ENCODE measurements at regions not wholly inside any gene's neighbourhood (a gene's known extent, or its start where the extent isn't known, plus 50 kb on each side); places are given as distances from the start of the nearest gene placed in this dataset.
A peak's percentile ranks its signal among the peaks of the same experiment; 100 is the strongest.

- peaks cover 3% of the 10 kb centered on the region for H3K4me1 ChIP-seq
- WGBS, result 88% methylated on average over 13 of the region's 13 CpGs
- H3K27me3 ChIP-seq, result peaks cover 2% of the 10 kb centered on the region
- no peak overlapping the region for H3K27ac ChIP-seq
- no peaks in the 10 kb centered on the region for H3K9me3 ChIP-seq
- no peak for TF ChIP-seq POLR2AphosphoS5 (IDR thresholded peaks at IDR 0.05)
- no peak for TF ChIP-seq POLR2A (IDR thresholded peaks at IDR 0.05)
- no peak for TF ChIP-seq CTCF (IDR thresholded peaks at IDR 0.05)
- no peak for TF ChIP-seq EP300 (IDR thresholded peaks at IDR 0.05)
- H3K4me3 ChIP-seq, result no peak overlapping the region
- H3K36me3 ChIP-seq, result no peaks in the 10 kb centered on the region
- no peak for DNase-seq (ENCODE audit: low spot score in 2 of 2)
Observed at GRCh38 chr11:116281173-116282160, 491.3 kb downstream of the BUD13 start.

DNA sequence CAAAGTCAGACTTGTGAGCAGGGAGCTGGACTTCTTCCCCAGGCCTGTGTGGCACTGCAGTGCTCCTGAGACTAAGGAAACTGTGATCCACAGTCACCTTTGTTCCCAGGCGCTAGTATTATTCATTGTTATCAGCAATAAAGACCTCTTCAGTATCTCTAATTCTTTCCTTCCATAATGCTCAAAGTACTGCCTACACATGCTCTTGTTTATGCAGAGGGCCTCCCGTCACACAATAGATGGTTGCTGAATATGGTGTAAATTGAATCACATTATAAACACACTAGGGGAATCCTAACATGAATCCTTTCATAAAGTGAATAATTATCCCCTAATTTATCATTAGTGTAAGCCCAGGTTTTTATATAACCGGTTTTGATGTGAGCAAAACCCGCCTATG is 493.3 kb downstream of the BUD13 start:
- H3K27me3 ChIP-seq, result peaks cover 12% of the 10 kb centered on the region
- no peak overlapping the region for H3K27ac ChIP-seq
- H3K9me3 ChIP-seq, result no peaks in the 10 kb centered on the region
- H3K4me1 ChIP-seq, result peaks cover 4% of the 10 kb centered on the region
- H3K36me3 ChIP-seq, result no peaks in the 10 kb centered on the region
- no peak overlapping the region for H3K4me3 ChIP-seq
- 74% methylated on average over 4 of the region's 4 CpGs for WGBS
- no peak for DNase-seq (ENCODE audit: low spot score in 2 of 2)
- TF ChIP-seq EP300 (IDR thresholded peaks at IDR 0.05), result no peak
- no peak for TF ChIP-seq POLR2A (IDR thresholded peaks at IDR 0.05)
- no peak for TF ChIP-seq CTCF (IDR thresholded peaks at IDR 0.05)
- TF ChIP-seq POLR2AphosphoS5 (IDR thresholded peaks at IDR 0.05), result no peak

- TF ChIP-seq POLR2AphosphoS5 (IDR thresholded peaks at IDR 0.05), result no peak
- no peak for TF ChIP-seq POLR2A (IDR thresholded peaks at IDR 0.05)
- TF ChIP-seq CTCF (IDR thresholded peaks at IDR 0.05), result no peak
- no peak for TF ChIP-seq EP300 (IDR thresholded peaks at IDR 0.05)
- WGBS, result 63% methylated on average over 4 of the region's 4 CpGs
- Histone ChIP-seq H3K4me1 (peaks cover 4% of the 10 kb centered on the region), H3K36me3 (no peaks in the 10 kb centered on the region), H3K4me3 (no peak overlapping the region), H3K27ac (no peak overlapping the region), H3K9me3 (no peaks in the 10 kb centered on the region), H3K27me3 (peaks cover 12% of the 10 kb centered on the region)
- no peak for DNase-seq (ENCODE audit: low spot score in 2 of 2)
Observed at GRCh38 chr11:116278076-116278475, 494.7 kb downstream of the BUD13 start.

DNA sequence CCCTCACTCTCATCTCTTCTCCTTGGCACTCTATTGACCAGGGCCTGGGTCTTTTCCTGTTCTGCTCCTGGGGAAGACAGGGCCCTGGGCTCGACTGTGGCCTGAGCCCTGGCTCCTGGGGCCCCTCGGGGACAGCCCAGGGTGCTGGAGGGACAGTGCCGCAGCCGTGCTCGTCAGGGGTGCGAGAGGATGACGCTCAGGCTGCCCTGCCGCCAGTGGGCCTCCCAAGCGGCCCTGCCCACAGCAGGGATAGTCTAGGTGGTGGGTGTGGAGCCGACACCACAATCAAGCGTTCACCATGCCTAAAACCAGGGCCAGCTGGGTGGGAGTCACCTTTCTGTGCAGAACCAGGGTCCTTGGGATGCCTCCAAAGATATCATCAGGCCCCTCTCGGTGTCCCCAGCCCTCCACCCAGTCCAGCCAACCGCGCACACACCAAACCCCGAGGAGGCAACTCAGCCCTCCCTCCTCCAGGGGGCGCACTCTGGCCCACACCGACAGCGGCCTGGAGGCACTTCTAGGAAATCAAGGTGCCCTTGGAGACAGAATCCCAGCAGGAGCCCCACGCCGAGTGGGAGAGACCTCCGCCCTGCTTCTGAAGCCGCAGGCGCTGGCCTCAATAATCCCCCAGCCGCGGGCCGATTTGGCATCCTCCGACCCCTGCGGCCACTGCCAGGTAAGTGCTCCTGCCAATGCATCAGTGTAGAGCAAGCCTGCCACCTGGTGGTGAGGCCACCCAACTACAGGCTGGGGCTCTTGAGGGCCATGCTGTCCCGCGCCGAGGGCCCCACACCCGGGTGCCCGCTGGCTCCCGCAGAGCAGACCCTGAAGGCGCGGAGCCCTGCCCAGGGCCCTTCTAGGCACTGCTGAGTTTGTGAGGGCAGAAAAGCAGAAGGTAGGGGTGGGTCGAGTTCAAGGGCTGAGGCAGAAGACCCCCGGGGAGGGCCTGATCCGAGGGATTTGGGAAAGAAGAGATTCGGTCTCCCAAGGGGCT is 496.4 kb downstream of the BUD13 start:
- WGBS, result 49% methylated on average over 27 of the region's 40 CpGs
- Histone ChIP-seq H3K27me3 (peaks cover 15% of the 10 kb centered on the region), H3K4me3 (no peak overlapping the region), H3K4me1 (peaks cover 4% of the 10 kb centered on the region), H3K27ac (no peak overlapping the region), H3K9me3 (no peaks in the 10 kb centered on the region), H3K36me3 (no peaks in the 10 kb centered on the region)
- TF ChIP-seq POLR2AphosphoS5 (IDR thresholded peaks at IDR 0.05) (no peak), POLR2A (IDR thresholded peaks at IDR 0.05) (no peak), CTCF (IDR thresholded peaks at IDR 0.05) (peak; percentile 77 to 90), EP300 (IDR thresholded peaks at IDR 0.05) (no peak)
- peak; percentile 75 to 88 for DNase-seq (ENCODE audit: low spot score in 2 of 2)

Measured in suprapubic skin (tissue), 4 donors.